IMR-90 (cell line): ENCODE measurements at regions not wholly inside any gene's neighbourhood (a gene's known extent, or its start where the extent isn't known, plus 50 kb on each side); places are given as distances from the start of the nearest gene placed in this dataset.

ENCODE experiments used
- MAZ ChIP-seq: IDR thresholded peaks from 2 replicates; pipeline ENCODE4 v1.6.1; 2012; ENCODE audit warnings: low read depth, mild to moderate bottlenecking, low read length, improper control_type of control experiment, moderate library complexity, borderline replicate concordance
- POLR2A ChIP-seq: IDR thresholded peaks from 2 replicates; pipeline ENCODE4 v1.6.1; 2012; ENCODE audit warnings: mild to moderate bottlenecking, low read depth, low read length
- RAD21 ChIP-seq: IDR thresholded peaks from 2 replicates; pipeline ENCODE4 v1.6.1; 2012; ENCODE audit warnings: low read length, improper control_type of control experiment
- RCOR1 ChIP-seq: IDR thresholded peaks from 2 replicates; pipeline ENCODE4 v1.6.1; 2012; ENCODE audit warnings: mild to moderate bottlenecking, low read length, improper control_type of control experiment; ENCODE audit not compliant: insufficient replicate concordance
- RFX5 ChIP-seq: IDR thresholded peaks from 2 replicates; pipeline ENCODE4 v1.8.0; 2012; ENCODE audit warnings: low read depth, mild to moderate bottlenecking, low read length, moderate library complexity
- SMC3 ChIP-seq: fragments of 150-350 bp; IDR thresholded peaks from 2 replicates; pipeline ENCODE4 v1.6.1; 2016; ENCODE audit warnings: low read depth, mild to moderate bottlenecking, antibody characterized with exemption, low read length, moderate library complexity
- USF2 ChIP-seq: fragments of 150-350 bp; IDR thresholded peaks from 2 replicates; pipeline ENCODE4 v1.6.1; 2017; ENCODE audit warnings: mild to moderate bottlenecking, antibody characterized with exemption, low read length, low read depth
- TF ChIP-seq, protein P1 (sequence below): conservative IDR thresholded peaks from 2 replicates; pipeline ENCODE4 v1.5.1; 2012; ENCODE audit warnings: mild to moderate bottlenecking, low read depth, low read length, improper control_type of control experiment

GRCh38 chr2:37748541-37748940 is 77.1 kb upstream of the CDC42EP3 start:
- TF ChIP-seq, protein P1, sequence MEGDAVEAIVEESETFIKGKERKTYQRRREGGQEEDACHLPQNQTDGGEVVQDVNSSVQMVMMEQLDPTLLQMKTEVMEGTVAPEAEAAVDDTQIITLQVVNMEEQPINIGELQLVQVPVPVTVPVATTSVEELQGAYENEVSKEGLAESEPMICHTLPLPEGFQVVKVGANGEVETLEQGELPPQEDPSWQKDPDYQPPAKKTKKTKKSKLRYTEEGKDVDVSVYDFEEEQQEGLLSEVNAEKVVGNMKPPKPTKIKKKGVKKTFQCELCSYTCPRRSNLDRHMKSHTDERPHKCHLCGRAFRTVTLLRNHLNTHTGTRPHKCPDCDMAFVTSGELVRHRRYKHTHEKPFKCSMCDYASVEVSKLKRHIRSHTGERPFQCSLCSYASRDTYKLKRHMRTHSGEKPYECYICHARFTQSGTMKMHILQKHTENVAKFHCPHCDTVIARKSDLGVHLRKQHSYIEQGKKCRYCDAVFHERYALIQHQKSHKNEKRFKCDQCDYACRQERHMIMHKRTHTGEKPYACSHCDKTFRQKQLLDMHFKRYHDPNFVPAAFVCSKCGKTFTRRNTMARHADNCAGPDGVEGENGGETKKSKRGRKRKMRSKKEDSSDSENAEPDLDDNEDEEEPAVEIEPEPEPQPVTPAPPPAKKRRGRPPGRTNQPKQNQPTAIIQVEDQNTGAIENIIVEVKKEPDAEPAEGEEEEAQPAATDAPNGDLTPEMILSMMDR = no peak
- TF ChIP-seq USF2 (no peak), RFX5 (no peak), POLR2A (no peak), RAD21 (no peak), MAZ (no peak), SMC3 (no peak), RCOR1 (no peak)
